DMS53 treated with DMSO at 0.1 percent for 48 hours (cell line): ENCODE measurements at regions not wholly inside any gene's neighbourhood (a gene's known extent, or its start where the extent isn't known, plus 50 kb on each side); places are given as distances from the start of the nearest gene placed in this dataset.
"Not testable (repeated sequence)": the region's sequence is repeated elsewhere in the genome, so short reads cannot be mapped to it uniquely, and the experiment has no call there.

Experiments used
- DNase-seq: peaks from one replicate; lab custom pipeline; 2025; ENCODE audit not compliant: unreplicated experiment; lab: John Stamatoyannopoulos, UW

DNA sequence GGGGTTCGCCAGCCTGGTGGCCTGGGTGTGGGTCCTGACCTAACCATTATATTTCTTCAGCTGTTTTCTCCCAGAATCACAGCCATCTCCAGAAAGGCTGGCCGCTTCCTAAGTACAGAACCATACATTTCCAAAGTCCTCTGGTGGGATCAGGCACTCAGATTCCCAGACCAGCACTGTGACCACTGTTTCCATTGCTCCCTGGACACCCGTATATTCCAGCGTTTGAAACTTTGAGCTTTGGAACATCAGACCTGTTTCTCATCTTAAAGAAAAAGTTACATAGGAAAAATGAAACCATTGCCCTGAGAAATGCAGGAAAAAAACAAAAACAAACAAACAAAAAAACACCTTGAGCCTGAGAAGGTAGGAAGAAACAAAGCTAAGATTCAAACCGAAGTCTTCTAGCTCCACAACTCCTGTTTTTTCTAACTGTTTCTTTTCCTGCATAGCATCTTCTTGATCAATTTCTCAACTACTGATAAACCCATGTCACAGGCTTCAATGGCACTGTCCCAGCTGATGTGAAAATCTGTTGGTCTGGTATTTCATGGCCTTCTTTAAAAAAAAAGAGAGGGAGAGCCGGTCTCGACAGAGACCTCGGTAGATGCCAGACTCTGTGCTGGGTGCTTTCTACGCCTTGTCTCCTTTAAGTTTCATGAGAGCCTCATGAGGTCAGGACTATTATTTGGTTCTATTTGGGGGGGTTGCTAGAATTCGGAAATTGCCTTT is 221.3 kb downstream of the TOMM20 start:
- no peak for DNase-seq

DNA sequence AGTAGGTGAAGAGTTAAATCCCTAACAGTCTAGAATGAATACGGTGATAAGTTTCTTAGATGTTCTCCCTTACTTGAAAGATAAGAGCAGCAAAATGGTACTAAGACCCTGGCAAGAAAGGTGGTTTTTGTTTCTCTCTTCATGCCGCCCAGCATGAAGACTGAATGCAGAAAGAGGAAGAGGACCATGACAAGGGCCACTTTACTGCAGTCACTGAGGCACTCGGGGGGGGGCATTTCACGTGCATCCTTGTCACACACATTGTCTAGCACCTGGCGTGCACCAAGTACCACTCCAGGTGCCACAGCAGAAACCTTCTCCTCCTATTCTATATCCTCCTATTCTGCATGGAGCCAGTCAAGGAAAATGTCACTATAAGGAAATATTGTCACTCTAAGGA is 222.0 kb downstream of the TOMM20 start:
- DNase-seq = no peak

DNA sequence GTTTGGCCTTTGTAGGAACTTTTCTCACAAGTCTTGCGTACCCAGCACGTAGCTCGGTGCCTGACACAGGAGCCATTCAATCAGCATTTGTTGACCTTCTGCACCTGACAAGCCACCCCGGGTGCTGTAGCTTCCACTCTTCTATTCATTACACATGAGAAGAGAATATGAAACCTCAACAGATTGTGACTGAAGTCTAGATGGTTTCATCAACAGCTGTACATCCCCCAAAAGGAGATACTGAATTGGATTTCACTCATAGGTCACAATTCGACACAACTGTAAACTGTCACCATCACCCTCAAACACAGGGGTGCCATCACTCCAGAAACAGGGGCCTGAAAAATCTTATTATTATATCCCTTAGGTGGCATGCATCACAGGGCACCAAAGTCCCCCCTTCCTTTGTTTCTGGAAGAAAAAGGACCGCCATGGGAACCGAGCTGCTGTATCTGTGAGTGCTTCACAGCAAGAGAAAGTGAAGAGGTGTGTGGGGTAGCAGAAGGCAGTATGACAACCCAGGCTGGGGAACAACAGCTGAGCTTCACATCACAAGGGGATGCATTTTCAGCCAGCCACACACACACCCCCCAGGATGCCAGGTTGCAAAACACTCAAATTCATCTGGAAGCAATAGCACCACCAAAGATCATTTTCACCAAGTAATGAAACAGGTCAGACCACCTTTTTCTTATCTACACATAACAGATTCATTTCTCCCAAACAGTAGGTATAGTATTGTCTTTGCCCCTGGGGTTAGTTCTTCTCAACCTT is 225.7 kb downstream of the TOMM20 start:
- DNase-seq = no peak

DNA sequence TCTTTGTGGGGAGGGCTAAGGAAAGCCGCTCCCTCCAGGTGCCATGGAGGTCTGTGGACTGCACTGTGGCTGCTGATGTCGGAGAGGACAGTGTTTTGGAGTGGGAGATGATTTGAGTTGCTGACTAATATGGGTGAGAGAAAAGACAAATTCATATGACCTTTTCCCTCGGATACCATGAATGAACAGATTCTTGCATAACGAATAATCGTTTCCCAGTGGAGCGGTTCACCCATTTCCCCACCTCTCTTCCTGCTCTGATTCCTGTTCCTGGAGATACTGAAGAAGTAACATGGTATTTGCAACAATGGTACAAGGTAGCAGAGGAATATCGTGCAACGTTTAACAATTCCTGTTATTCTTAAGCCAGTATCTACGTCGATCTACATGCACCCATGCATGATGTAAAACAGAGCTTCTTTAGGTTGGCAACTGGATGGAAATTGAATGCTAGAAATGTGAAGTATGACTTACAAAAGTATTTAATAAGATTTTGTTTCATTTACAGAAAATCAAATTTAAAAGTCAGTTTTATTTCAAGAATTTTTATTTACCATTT is 227.1 kb downstream of the TOMM20 start:
- no peak for DNase-seq

DNA sequence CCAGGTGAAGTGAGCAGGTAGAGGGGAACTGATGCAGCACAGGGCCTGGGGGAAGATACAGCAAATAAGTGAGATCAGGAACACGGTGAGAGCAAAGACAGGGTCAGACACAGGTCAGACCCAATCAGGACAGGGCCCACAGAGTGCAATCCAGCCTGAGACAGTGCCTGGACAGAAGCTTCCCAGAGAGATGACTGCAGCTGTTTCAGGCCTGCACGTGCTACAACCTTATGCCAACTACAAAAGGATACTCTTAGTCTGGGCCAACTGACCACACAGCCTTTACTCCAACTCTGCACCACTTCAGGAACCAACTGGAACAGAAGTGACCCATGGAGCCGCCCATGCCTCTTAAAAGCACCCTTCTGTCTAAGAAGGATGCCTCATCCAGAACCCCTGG is 228.0 kb downstream of the TOMM20 start:
- DNase-seq = no peak

DNA sequence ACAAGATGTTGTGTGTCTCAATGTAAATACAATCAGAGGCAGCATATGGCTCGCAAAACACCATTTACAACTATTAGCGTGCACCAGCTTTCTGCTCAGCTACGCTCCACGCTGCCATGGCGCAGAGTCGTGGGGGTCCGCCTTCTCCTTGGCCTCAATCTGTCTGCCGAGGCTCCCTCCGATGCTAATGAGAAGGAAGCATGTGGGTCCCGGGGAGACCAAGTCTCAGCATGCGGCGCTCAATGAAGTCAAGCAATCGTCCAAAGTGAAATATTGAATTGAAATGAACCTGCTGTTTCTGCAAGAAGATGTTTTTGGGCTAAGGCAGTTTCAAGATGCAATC is 228.9 kb downstream of the TOMM20 start:
- DNase-seq = no peak

DNA sequence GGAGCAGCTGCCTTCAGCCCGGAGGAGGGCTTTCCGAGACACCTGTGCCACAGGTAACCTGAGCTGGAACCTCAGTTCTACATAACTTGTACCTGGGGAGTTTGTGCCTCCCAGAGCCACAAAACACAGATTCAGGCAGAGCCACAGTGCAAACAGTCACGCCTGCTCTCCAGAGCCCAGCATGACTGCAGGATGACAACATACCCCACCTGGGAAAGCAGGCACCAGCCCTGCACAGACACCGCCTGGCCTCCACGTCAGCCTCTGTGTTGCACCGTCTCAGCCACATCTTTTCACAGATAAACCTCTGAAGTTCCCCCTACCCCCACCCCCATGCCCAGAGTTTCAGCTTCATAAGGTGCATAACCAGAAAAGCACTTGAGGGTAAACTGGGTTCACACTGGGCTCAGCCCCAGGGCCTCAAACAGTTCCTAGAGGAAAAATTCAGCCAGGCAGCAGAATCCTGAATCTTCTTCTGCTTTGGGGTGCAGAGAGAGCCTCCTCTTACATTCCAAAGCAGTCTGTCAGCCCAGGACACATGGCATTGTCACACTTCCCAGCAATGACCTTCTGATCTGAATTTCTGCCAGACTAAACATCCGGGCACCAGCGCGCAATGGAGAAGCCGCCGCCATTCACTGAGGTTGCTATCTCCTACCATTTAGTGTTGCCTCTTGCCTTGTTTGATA is 229.5 kb downstream of the TOMM20 start:
- DNase-seq = peak; percentile 91

DNA sequence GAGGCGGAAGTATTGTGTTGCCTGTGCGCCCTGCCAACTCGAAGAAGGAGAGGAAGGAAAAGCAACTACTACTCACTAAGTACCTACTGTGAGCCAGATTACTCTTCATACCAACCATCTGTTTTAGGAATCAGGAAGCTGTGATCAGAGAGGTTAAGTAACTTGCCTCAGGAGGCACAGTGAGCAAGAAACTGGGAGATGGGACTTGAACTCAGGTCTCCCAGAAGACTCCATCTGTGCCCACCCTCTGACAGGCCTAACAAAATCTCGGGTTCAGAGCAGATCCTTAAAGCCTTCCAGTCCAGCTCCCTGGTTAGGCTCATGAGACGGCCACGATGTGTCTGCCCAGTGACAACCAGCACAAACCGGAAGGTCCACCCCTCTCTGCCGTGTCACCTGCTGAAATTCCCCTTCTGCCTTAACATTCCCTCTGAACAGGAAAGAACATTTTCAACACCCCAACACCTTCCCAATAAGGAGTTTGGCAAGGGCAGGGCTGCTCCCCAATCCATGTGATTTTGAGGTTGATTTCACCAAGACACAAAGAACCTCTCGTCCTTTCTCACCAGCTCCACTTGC is 230.1 kb downstream of the TOMM20 start:
- DNase-seq = no peak

DNA sequence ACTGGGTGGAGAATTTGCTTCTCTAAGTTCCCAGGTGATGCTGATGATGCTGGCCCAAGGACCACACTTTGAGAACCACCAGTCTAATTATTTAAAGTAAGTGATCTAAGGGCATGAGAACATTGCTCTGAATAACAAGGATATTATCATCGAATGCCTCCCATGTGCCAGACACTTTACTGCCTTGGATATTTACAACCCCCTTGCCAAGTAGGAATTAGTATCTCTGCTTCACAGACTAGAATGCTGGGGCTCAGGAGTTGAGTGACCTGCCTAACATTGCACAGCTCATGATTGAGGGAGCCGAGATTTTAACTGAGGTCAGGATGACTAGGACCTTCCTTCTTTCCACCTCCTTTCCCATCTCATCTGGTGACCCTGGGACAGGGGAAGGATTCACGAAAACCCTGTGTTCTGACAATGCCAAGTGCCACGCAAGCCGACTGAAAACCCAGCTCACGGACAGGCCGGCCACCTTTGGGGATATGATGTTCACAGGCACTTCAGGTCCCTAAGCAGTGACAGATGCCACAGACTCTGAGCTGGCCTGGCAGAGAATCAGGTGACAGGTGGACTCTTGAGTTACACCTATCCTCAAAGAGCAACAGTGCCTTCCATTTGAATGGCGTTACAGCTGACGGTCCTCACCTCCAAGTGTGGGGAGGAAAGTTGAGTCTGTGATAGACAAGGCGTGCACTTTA is 230.7 kb downstream of the TOMM20 start:
- peak; percentile 60 for DNase-seq

DNA sequence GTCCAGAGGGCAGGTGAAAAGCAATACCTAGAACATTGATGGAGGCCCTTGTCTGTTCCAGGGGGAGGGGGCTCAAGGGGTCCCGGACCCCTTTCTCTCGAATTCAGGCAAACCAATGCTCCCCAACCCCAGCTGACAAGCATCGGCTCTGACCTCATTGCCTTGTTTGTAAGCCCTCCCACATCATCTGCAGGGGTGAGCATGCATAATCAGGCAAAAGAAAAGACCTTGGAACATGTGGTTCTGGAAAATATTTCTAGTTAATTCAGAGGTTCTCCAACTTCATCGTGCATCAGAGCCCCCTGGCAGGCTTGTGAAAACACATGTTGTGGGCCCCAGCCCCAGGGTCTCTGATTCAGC is 231.3 kb downstream of the TOMM20 start:
- no peak for DNase-seq

DNA sequence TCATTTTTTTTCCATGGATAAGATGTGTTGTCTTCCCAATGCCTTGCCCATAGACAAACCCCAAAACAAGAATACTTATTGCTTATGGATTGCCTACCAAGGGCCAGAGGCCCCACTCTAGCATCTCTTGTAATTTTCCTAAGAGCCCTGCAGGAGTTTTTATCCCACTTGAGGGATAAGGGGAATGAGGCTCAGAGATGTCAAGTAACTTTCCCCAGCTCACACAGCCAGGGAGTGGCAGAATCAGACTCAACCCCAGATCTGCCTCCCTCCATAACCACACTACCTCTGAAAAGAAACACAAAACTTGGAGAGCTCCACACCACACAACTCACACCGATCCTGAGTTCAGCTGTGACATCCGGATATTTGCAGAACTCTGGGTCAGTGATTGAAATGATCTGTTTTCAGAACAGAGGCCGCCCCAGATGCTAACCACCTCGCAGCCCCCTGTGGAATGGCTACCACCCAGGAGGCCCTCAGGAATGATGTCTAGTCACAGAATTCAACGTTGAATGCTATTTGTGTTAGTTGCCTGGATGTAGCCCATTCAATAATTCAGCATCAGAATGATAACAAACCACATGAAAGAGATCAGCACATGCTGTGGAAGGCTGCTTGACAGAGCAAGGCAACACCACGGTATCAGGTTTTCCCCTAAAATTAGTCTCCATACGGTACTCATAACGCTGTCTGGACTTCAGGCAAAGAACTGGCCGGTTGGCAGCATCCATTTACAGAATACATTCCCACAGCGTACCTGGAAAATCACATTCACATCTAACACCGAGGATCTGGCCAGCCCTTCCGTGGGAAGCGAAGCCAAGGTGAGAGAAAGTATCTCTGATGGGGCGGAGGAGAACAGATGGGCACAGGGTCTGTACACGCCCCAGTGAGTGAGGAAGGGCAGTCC is 231.9 kb downstream of the TOMM20 start:
- no peak for DNase-seq

DNA sequence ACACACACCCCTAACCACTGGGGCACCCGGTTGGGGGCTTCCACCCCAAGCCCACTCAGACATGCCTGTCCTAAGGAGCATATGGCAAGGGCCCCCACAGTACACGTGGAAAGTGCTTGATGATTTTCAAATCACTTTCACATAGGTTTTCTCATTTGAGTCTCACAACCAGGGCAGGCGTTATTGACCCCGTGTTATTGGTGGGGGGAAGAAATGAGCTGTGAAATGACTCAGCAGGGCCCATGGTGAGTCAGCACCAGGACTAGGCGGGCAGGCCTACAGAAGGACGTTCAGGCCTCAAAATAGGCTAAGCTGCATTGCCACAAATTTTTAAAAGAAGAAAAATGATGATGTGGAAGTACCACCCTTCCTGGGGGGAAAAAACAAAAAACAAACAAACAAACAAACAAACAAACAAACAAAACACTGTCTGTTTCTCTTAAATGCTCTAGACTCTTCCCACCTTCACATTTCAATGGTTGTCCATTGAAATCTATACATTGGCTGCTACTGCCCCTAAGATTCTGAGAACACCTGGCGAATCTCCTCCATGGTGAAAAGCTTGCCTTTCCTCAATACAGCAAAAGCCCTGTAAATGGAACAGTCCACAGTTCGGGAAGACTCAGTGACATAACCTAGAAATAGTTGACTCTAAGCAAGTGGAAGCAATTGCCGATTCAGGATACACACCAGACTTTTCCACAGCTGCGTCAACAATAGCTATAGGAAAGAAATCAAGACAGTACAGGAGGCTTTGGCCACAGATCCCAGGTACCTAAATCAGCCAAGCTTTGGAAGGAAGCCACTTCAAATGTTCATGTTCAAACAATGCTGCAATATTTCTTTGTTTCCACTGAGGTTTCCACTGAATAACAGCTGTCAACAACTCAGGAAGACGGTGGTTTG is 234.7 kb downstream of the TOMM20 start:
- DNase-seq = peak; percentile 82

DNA sequence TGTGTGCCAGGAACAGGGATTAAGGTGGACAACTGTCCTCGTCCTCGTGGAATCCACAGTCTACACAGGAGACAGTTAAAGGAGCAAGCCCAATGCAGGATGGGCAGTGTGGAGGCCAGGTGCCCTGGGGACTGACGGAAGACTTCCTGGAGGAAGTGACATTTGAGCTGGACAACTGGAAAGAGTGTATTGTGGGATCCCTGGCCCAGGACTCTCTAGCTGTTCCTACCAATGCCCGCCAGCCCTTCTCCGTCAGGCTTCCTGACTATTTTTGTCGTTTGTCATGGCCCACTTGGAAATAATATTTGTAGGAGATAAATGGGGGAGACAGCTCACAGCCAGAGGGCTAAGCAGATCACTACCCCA is 235.3 kb downstream of the TOMM20 start:
- DNase-seq = no peak

DNA sequence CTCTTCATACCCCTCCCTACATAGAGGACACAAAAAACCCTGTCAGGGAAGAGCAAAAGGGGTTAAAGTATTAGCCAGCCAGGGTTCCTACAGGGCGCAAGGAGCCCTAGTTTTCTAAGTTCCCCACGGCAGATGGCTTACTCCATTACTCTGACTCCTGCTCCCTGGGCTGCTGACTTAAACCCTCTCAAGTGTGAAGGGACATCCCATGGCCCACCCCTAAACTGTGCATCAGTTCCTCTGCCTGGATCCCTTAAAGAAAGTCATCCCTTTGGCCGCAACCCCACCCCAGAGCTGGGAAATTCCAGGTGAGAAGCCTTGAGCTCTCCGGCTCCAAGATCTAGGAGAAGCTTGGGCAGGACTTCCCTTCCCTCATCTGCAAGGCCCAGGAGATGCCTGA is 236.0 kb downstream of the TOMM20 start:
- DNase-seq = no peak

DNA sequence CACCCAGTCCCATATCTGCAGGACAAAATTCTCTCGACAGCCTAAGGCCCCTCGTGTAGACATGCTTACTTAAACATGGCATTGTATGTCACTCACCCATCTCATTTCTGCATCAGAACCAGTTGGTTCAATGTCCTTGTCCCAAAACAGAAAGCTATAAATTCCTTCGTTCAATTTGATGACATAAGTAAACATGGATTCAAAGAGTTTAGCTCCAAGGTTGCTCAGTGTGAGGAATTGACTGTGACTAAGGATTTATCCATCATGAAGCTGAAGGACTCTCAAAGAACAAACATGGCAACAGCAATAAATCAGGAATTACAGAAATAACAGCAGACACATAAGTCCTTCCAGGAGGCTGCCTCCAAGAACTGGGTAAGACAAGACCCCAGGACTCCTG is 237.2 kb downstream of the TOMM20 start:
- DNase-seq = peak; percentile 13

DNA sequence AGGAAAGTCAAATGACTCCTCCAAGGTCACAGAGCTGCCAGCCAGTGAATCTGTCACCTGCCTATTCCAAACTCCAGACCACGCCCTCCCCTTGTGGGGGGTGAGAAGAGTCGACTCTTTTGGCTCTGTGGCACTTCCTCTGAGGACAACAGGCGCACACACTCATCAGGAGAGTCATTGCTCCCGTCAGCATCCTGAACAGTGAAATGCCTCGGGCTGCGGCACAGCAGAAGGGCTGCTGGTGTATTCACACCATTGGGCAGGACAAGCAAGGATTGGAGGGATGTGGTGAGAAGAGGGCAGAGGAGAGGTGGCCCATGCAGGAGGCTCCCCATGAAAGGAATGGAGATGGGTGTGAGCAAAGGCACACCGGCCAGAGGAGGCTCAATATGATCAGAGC is 239.0 kb downstream of the TOMM20 start:
- DNase-seq = no peak

DNA sequence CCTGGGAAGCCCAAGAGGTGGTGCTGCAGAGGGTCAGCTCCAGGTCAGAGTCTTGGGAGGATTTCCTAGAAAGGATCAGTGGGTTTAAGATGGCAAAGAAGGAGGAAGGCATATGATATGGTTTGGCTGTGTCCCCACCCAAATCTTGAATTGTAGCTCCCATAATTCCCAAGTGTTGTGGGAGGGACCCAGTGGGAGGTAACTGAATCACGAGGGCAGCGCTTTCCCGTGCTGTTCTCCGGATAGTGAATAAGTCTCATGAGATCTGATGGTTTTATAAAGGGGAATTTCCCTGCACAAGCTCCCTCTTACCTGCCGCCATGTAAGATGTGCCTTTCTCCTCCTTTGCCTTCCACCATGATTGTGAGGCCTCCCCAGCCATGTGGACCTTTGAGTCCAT is 240.4 kb downstream of the TOMM20 start:
- DNase-seq = not testable (repeated sequence)

DNA sequence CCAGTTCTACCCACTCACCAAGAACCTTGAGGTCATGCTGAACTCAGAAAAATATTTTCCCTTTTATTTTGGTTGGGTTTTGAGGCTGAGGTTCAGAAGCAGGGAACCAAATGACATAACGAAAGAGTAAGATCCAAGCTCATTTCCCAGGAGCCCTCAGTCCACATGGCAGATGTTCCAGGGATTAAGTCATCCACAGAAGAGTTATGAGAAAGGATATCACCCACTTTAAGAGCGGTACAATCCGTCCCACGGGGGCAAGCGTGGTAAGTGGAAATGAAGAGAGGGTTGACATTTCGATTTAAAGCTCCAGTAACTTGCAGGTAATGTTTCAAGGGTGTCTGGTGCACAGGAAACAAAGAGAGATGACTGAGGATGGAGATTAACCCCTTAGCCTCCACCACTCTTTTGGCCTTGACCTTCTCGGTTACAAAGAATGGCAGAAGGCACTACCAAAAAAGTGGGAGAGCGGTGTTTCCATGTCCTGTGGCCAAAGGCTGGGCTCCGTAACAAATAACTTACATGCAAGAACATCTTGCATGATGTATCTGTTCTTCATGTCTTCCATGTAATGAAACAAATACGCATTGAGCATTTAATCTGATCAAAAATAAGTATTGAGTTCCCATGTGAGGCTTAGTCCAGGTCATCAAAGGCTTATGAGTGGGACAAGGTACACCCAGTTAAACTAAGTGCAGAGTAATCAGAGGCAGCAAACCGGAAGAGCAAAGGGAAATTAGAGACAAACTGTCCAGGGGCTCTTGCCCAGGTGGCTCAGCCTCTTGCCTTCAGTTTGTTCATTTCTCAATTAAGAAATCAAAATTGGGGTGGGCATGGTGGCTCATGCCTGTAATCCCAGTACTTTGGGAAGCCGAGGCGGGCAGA is 241.4 kb downstream of the TOMM20 start:
- no peak for DNase-seq
